GM21360 (cell line): ENCODE measurements at regions not wholly inside any gene's neighbourhood (a gene's known extent, or its start where the extent isn't known, plus 50 kb on each side); places are given as distances from the start of the nearest gene placed in this dataset.

Source experiments
- ATAC-seq: cut with Tn5 transposase; IDR thresholded peaks from one replicate; pipeline ENCODE4 v1.9.1; 2021; ENCODE audit warnings: mild to moderate bottlenecking, moderate library complexity; ENCODE audit not compliant: unreplicated experiment

- ATAC-seq, result no peak
These were observed 139.9 kb downstream of the CXCL12 start for GRCh38 chr10:44244745-44245600.

DNA sequence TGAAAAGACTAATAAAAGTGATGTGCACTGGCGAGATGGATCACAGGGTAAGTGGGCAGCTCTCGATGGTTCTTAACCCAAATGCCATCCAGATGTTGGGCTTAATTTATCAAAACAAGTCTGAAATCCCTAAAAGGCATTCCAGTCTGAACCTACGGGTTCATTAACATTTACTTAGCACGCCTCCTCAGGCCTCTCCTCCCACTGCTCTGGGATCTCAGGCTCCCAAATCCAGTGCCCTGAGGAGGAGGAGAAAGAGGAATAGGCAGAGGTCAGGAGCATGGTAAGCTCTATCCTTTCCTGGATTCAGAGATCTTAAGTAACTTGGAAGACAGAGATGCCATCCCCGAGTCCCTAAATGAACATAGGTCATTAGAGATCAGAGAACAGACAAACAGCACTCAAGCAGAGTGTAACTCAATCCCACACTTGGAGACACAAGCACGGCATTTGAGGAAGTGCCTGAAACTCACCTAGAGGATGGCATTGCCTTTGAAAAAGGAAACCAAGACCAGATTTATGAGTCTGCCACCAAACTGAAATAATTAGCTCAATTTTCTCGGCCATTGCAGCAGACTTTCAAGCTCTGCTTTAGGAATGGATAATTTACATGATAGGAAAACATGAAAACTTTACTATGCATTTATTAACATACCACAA, 140.9 kb downstream of the CXCL12 start:
- no peak for ATAC-seq

GRCh38 chr10:44242826-44243225, 142.1 kb downstream of the CXCL12 start:
- no peak for ATAC-seq

GRCh38 chr10:44242091-44242490, 142.8 kb downstream of the CXCL12 start:
- no peak for ATAC-seq

GRCh38 chr10:44240584-44241205, 144.2 kb downstream of the CXCL12 start:
- no peak for ATAC-seq

- ATAC-seq, result no peak
These were observed 146.7 kb downstream of the CXCL12 start for GRCh38 chr10:44238212-44238611.

- ATAC-seq, result no peak
These were observed 147.4 kb downstream of the CXCL12 start for GRCh38 chr10:44237364-44238049.

- ATAC-seq, result no peak
These were observed 149.5 kb downstream of the CXCL12 start for GRCh38 chr10:44235363-44235762.

GRCh38 chr10:44234483-44234875, 150.4 kb downstream of the CXCL12 start:
- no peak for ATAC-seq

- ATAC-seq, result no peak
These were observed 151.1 kb downstream of the CXCL12 start for GRCh38 chr10:44233561-44234482.

DNA sequence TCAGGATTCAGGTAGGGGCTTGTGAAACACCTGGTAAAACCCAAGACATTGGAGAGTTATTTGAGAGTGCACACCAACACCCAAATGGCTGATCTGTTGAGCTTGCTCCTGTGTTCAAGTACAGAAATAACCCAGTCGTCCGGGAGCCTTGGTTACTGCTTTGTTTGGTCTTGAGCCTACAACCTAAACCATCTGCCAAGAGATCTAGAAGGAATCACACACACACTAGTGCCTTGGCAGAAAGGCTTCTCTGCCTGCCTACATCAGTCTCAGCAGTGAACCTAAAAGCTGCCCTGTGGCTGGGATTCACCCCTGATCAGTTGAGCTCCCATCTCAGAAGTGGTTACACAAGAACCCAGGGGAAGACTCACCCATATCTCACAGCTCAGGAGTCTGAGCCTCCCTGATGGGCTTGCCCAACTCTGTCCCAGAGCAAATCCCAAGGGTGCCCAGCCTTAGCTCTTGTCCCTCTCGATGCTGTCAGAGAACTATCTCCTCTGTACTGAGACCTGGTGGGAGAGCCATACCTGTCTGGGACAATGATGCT, 167.6 kb downstream of the CXCL12 start:
- no peak for ATAC-seq

GRCh38 chr10:44216073-44216472, 168.8 kb downstream of the CXCL12 start:
- ATAC-seq, result no peak

DNA sequence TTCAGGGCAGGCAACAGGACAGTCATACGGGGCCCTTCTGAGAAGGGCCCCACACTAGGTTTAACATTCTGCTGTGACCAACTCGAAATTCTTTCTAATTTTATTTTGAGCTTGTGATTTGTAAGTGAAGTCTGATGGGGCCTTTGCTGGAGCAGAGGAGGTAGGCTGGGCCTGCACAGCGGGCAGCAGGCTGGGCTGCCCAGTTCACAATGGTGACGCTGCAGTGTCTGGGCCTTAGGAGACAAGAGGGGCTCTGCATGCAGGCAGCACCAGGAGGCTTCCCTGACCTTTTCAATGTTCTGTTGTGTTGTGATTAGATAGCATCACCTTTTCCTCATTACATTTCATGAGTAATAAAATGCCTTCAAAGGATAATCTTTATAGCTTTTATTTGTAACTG, 175.1 kb downstream of the CXCL12 start:
- ATAC-seq, result no peak

DNA sequence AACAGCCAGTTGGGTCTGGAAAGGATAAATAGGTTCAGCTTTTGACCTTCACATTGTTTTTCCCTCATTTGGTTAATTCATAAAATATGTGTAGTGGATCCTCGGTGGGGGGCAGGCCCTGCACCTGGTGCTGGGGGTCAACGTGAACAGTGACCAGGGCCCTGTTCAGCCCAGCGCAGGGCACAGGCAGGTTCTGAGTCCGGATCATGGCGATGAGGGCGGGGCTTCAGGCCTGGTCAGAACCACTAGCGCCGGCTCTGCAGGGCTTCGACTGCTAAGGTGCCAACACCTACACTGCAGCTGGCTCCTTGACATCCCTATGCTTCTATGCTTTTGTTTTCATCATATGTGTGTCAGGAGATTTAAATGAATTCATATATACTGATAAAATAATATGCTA, 177.7 kb downstream of the CXCL12 start:
- ATAC-seq, result no peak

GRCh38 chr10:44206127-44206818, 178.6 kb downstream of the CXCL12 start:
- ATAC-seq, result no peak

DNA sequence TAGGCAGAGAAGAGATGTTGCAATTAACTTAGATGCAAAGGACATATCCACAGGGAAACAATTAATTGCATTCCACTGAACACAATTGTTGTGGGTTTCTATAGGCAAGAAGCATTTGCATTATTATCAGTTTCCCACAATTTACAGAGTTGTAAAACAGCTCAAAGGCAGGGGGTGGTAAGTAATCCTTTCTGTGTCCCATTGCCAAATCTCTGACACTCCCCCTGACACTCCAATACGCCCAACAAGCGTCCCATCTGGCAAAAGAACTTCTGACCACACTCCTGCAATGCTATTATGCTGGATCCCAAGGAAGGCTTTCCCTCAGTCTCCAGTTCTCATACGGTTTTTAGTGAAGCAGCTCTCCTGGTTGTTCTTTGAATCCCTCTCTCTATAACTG, 179.8 kb downstream of the CXCL12 start:
- no peak for ATAC-seq

DNA sequence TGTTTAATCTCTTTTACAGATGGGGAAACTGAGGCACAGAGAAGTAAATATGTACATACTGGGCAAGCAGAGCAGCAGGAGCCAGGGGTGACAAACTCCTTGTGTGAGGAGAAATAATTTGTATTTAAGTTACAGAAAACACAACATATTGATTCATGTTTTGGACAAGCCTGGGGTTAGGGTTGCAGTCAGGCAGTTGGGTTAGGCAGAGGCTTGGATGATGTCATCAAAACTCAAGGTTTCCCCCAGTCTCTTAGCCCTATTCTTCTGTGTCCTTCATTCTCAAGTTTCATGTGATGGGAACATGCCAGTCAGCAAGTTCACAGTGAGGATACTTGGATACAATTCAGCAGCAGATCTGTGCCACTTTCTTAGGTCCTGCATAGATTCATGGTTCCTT, 181.4 kb downstream of the CXCL12 start:
- no peak for ATAC-seq

DNA sequence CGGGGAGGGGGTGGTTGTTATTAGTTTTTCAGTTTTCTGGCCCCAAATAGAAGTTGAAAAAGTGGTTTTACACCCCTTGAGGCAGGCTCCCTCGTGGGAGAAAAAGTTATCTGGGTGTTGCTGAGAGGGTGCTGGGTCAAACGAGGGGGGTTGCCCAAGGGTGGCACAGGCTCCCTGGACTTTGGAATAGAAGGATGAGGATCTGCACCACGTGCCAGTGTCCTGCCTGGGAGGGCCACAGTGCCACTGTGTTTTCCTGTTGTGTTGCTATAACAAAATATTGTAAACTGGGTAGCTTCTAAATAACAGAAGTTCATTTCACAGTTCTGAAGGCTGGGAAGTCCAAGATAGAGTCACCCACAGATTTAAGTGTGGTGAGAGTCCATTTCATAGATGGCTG, 181.9 kb downstream of the CXCL12 start:
- no peak for ATAC-seq

- ATAC-seq, result no peak
These were observed 183.2 kb downstream of the CXCL12 start for GRCh38 chr10:44201656-44202055.
